ENCODE measurements at regions not wholly inside any gene's neighbourhood (a gene's known extent, or its start where the extent isn't known, plus 50 kb on each side); places are given as distances from the start of the nearest gene placed in this dataset.

DNA sequence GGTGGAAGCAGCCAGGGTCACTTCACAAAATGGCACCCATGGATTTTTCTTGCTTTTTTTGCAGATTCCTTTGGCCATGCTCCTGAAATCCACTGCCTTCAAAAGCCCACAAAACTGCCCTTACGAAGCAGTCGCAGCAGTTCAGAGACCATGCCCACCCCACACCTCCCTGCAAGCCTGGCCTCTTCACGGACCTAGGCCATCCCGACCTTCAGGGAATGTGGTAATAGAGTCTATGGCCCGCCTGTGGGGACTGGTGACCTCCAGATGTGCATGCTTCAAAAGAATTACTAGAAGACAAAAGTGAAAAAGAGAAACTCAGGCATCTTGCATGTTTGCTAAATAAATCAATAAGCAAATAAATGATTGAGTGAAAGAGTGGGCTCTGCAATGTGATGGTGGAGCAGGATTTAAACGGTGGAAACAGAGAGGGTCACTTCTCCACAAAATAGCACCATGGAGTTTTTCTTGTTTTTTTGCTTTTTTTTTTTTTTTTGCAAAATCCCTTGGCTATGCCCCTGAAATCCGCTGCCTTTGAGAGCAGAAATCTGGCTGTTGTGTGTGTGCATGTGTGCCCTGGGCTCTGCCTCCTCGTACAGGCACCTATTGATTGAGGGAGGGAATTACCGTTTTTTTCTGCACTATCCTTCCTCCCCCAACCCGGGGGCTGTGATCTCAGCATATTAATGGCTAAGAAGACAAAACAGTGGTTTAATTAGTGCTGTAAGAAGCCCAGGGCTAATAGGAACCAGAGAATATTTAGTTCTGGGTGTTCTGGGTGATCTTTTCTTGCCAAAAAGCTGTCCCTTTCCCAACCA lies 107.4 kb downstream of the PXDC1 start:
- FAIRE-seq (no peak), DNase-seq (ENCODE audit: insufficient read length, low spot score) (no peak)

- FAIRE-seq (no peak), DNase-seq (ENCODE audit: insufficient read length, low spot score) (no peak)
Observed at GRCh38 chr6:3640868-3641267, 110.6 kb downstream of the PXDC1 start.

- FAIRE-seq (no peak), DNase-seq (ENCODE audit: insufficient read length, low spot score) (no peak)
Observed at GRCh38 chr6:3638662-3639061, 112.9 kb downstream of the PXDC1 start.

DNA sequence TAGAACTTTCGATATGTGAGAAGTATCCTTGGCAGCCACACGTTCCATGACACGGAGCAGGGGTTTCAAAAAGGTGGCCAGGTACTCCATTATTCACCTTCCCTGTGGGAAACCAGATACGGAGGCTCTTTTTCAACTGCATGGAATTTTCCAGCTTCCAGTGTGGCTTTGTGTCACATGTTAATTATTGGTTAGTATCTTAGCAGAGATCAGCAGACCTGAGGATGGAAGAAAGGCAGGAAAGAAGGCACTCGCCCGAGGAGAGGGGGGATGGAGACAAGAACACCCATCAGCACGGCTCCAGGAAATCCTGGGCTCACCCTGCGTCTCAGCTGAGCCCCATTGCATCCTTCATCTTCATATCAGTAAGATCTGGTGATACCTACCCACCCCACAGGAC lies 115.5 kb downstream of the PXDC1 start:
- no peak for FAIRE-seq
- DNase-seq (ENCODE audit: insufficient read length, low spot score) = no peak

- no peak for FAIRE-seq
Observed at GRCh38 chr6:3635482-3635881, 116.0 kb downstream of the PXDC1 start.

GRCh38 chr6:3634280-3634816 lies 117.2 kb downstream of the PXDC1 start:
- DNase-seq (ENCODE audit: insufficient read length, low spot score) (no peak), FAIRE-seq (no peak)

More at GRCh38 chr6:3635482-3635881, 116.0 kb downstream of the PXDC1 start:
- no peak for DNase-seq (ENCODE audit: insufficient read length, low spot score)

- no peak for FAIRE-seq
- no peak for DNase-seq (ENCODE audit: insufficient read length, low spot score)
Observed at GRCh38 chr6:3633711-3634110, 117.8 kb downstream of the PXDC1 start.

DNA sequence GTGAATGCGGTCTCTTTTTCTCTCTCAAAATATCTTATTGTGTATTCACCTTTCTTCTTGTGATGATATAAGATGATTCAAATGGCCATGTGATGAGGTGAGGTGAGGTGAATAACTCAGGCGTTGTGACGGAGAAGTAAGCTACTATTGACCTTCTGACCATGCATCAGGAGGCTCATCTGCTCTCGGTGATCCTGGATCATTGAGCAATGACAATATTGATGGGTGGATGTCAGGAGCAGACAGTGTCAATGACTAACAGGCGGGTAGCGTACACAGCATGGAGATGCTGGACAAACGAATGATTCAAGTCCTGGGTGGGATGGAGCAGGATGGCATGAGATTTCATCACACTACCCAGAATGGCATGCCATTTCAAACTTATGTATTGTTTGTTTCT lies 119.6 kb downstream of the PXDC1 start:
- no peak for DNase-seq (ENCODE audit: insufficient read length, low spot score)
- peak; percentile 38 for FAIRE-seq

- FAIRE-seq = no peak
- no peak for DNase-seq (ENCODE audit: insufficient read length, low spot score)
Observed at GRCh38 chr6:3631186-3631585, 120.3 kb downstream of the PXDC1 start.

DNA sequence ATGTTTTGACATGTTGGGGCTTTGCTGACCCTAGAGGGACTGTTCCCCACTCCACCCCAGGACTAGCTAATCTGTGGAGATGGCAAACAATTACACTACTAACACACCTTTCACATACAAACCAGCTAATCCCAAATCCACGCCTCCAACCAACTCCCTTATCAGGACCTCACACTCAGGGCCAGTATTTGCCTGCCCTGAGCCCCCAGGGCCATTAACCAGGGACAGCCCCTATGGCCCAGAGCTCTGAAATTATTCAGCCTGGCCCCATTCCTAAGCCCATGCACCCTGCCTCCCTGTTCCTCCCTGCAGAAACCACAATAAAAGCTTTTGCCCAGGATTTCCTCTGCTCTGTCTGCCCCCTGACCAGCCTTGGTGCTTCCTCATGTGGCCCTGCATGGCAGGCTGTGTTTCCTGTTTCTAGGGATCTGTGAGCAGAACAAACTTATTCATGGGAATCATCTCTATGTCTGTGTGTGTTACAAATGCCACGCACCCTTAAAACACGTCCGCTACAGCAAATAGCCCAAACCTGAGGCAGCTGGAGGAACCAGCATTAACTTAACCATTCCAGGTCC lies 121.2 kb downstream of the PXDC1 start:
- no peak for DNase-seq (ENCODE audit: insufficient read length, low spot score)
- FAIRE-seq = no peak

- FAIRE-seq (no peak), DNase-seq (ENCODE audit: insufficient read length, low spot score) (no peak)
Observed at GRCh38 chr6:3627956-3628835, 123.3 kb downstream of the PXDC1 start.

- DNase-seq (ENCODE audit: insufficient read length, low spot score) (no peak), FAIRE-seq (no peak)
Observed at GRCh38 chr6:3627501-3627900, 124.0 kb downstream of the PXDC1 start.

GRCh38 chr6:3625980-3626563 lies 125.4 kb downstream of the PXDC1 start:
- FAIRE-seq (no peak), DNase-seq (ENCODE audit: insufficient read length, low spot score) (no peak)

DNA sequence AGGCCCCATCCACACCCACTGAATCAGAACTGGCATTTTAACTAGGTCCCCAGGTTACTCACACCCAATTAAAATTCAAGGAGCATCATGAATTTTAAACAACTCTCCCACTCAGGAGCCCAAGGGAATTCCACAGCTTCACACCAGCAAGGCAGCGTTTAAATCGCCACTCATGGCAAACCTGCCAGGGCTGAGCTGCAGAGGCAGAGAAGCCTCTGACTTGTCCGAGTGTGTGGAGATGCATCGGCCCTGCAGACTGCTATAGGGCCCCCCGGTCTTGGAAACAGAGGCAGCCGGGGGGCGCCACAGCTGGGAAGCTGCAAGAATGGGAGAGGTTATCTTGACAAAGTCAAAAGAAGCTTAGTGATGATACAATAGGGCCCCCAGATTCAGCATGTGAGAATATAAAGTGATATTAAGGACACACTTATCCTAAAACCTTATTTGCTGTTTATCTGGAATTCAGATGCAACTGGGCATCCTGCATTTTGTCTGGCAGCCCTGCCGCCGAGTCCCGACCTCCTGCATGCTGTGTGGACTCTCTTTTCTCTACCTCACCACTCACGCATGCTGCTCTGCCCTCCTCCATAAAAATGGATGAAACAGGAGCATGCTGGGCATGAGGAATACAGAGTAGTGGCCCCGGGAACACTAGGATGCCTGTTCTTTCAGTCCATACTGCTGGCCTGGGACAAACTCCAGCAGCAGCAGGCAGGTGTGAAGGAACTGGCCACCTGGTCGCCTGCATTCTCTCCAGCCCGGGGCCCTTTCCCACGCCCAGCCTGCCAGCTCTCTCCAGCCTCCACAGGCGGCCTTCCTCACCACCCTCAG lies 126.1 kb downstream of the PXDC1 start:
- FAIRE-seq (no peak), DNase-seq (ENCODE audit: insufficient read length, low spot score) (no peak)

- no peak for DNase-seq (ENCODE audit: insufficient read length, low spot score)
- no peak for FAIRE-seq
Observed at GRCh38 chr6:3624250-3625136, 127.0 kb downstream of the PXDC1 start.

GRCh38 chr6:3623451-3624249 lies 127.9 kb downstream of the PXDC1 start:
- DNase-seq (ENCODE audit: insufficient read length, low spot score) = no peak
- no peak for FAIRE-seq

GRCh38 chr6:3621411-3621810 lies 130.1 kb downstream of the PXDC1 start:
- DNase-seq (ENCODE audit: insufficient read length, low spot score) (no peak), FAIRE-seq (no peak)

DNA sequence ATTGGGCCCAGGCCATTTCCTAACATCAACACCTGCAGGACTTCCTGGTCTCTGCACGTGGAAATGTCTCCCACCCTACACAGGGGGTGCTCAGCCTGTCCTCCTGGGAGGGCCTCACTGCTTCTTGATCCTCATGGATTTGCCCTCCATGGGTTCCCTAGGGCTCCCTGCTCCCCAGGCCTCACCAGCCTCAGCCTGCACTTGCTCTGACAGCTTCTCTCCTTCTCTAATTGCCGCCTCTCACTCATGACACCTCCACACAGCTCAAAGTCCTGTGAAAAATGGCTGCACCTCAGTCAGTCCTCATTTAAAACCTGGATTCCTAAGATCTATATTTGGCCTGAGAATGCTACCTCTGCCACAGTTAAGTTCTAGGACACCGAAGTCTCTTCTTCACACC lies 130.6 kb downstream of the PXDC1 start:
- no peak for FAIRE-seq

More for the DNA sequence above, 130.6 kb downstream of the PXDC1 start:
- DNase-seq (ENCODE audit: insufficient read length, low spot score) = no peak
